NCI-H510A (cell line): ENCODE measurements at regions not wholly inside any gene's neighbourhood (a gene's known extent, or its start where the extent isn't known, plus 50 kb on each side); places are given as distances from the start of the nearest gene placed in this dataset.

ENCODE experiments used
- DNase-seq: peaks from one replicate; lab custom pipeline; 2025; lab: John Stamatoyannopoulos, UW

DNA sequence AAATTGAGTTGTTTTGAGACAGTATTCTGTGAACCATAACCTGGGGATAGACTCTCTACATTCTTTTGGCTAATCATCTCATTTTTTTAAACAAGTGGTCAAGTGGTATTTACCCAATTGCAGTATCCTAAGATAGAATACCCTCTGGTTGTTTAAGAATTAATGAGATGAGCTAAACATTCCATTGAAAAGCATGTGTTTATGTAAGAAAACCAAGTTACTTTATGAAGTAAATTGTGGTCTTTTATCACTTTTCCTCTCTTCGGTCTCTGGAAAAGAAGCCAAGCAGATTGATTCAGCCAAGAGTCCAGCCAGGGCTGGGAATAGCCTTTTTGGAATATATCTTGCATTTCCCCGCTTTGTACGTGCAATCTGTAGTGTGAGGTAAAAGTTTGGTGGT lies 185.7 kb upstream of the TOPAZ1 start:
- DNase-seq: no peak

DNA sequence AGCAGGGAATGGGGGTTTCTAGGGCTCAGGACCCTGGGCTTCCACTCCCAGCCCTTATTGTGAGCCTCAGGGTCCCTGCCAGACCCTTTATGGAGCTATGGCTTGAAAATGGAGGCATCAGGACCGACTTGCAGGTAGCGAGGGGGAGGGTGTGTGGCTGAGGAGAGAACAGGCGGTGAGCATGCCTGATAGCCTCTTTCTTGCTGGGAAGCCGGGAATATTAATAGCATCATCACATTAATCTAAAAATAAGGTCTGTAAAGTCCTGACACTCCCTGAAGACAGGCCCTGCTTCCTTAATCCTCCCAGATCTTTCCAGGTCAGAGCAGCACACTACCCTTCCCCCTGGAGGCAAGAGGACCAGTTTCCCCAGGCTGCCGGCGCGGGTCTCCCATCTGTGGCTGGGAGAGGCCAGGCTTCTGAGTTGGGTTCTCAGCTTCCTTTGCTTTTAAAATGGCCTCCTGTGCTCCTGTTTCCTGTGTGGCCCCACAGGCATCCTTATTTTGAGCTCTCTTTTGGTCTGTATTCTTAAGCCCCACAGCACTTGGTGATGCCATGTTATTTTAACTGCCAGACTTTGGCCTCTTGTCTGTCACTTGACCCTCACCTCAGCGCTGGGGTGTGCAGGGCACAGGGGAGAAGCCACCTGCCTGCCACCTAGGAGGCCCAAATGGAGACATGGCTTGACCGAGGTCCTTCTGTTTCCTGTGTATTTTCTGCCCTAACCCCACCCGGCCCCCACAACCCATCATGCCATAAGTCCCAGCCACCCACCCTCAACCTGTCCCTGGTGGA lies 185.0 kb upstream of the TOPAZ1 start:
- DNase-seq: no peak

GRCh38 chr3:44058022-44058867 lies 183.4 kb upstream of the TOPAZ1 start:
- DNase-seq: no peak

GRCh38 chr3:44058868-44059203 lies 182.8 kb upstream of the TOPAZ1 start:
- no peak for DNase-seq

DNA sequence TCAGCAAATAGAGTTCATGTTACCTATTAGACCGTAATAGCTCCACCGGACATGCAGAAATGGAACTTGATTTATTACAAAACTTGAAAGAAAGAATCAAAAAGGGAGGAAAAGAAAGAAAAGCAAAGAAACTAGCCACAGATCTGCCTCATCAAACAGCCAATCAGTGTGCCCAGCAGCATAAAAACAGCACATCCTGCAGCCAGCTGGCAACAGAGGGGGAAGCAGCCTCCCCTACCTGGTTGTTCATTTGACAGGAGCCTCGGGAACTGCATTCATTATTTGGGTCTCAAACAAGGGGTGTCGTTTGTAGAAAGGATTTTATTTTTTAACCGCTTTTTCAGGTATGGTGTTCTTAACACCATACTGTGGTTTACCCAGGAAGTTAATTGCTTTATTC lies 181.5 kb upstream of the TOPAZ1 start:
- no peak for DNase-seq

DNA sequence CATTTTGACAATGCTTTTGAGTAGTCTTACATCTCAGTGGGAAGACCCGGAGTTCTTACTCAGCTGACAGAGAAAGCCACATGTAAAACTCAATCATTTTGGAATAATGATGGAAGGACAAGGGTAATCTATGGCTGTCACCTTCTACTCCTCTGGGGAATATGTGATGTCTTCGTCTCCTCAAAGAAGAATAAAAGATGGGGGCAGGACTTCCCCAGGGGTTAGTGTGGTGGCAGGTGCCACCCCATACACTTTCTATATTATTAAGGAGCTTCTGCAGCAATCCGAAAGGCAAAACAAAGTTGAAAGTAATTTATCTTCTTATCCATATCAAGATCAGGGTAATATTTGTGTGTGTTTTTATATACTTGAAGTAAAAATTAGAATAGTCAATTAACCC lies 180.4 kb upstream of the TOPAZ1 start:
- no peak for DNase-seq

DNA sequence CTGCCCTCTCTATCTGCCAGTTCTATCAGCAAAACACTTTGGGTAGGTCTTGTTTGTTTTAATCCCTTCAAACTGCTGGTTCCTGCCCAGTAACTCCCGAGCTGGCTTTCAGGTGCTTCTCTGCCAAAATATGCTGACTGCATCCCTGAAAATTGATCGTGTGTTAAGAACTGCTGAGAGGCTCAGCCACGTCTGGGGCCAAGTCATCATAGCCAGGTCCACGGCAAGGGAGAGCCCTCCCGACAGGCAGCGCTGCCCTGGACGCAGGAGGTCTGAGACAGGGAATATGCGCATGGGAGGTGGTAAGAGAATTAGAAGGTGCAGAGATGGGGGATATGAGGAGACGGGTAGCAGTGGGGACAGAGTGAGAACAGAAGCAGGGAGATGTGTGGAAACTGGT lies 179.7 kb upstream of the TOPAZ1 start:
- DNase-seq: no peak

DNA sequence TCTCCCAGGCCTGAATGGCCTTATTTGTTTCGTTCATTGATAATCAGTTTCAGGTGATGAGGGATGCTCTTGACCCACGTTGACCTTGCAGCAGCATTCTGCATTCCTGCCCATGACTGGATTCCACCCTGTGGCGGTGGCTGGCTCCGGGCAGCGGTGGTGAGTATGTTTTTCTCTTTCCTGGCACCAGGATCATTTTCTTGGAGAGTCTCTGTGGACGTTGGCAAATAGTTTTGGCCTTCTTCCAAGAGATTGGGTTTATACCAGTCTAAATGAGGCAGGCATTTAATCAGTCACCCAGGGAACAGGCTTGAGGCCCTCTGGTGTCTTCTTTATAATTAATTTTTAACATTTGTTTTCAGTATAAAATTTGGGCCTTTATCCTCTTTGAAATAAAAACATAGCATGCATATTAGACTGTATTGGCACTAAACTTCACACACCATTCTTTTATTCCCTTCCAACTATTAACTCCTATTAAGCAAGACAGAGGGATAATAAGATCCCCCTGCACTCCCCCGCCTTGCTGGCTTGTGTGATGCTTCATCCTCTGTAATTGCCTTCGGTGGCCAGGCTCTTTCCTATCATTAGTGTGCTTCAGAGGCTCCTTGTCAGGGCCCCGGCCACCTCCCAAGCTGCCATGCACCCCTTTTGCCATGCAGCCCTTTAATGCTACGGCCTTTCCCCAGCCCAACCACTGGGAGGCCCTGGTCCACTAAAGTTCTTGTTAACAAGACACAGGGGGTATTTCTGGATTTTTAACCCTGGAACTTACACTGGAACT lies 176.2 kb upstream of the TOPAZ1 start:
- no peak for DNase-seq

DNA sequence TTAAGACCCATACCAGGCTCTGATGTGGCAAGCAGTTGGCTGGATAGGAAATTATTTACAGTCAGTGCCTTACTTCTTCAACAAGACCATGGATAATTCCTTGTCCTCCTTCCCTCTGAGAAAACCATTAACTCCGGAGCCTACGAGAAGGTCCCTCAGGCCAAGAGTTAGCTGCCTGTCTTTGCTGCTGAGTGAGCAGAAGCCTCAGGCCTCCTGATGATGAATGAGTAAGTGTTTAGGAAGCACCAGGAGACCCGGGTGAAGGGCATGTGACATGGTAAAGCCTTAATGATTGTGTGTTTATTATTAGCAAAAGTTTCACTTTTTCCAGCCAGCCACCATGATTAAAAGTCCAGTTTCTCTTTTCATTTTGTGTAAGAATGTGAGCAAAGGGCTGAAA lies 174.9 kb upstream of the TOPAZ1 start:
- no peak for DNase-seq

DNA sequence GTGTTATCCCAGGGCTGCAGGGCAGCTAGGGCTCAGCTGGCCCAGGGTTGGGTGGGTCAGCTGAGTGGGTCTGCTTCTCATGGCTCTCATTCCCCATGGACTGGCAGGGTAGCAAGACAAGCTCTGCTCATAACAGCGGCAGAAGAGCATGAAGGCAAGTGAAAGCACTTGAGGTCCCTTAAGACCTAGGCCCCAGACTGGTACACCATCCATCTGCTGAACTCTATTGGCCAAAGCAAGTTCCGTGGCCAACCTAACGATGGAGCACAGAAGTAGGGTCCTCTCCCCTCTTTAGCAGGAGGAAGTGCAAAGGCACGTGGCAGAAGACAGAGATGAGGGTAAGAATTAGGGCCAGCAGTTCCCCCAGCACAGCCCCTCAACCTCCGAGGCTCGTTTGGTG lies 174.3 kb upstream of the TOPAZ1 start:
- DNase-seq: no peak

GRCh38 chr3:44068753-44069152 lies 172.9 kb upstream of the TOPAZ1 start:
- DNase-seq: no peak

DNA sequence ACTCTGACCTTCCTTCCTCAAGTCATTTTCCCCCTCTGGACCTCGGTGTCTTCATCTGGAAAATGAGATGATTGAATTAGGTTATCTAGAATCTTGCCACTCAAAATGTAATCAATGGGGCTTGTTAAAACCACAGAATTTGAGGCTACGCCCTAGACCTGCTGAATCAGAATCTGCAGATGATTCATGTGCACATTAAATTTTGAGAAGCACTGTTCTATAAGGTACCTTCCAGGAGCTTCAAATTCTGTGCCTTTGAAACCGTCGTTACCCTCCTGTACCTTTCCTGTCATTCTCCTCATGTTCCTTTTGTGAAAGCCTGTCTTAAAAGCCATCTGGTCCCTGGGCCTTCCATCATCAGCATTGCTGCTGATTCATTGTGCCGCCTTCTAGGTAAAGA lies 172.4 kb upstream of the TOPAZ1 start:
- no peak for DNase-seq

DNA sequence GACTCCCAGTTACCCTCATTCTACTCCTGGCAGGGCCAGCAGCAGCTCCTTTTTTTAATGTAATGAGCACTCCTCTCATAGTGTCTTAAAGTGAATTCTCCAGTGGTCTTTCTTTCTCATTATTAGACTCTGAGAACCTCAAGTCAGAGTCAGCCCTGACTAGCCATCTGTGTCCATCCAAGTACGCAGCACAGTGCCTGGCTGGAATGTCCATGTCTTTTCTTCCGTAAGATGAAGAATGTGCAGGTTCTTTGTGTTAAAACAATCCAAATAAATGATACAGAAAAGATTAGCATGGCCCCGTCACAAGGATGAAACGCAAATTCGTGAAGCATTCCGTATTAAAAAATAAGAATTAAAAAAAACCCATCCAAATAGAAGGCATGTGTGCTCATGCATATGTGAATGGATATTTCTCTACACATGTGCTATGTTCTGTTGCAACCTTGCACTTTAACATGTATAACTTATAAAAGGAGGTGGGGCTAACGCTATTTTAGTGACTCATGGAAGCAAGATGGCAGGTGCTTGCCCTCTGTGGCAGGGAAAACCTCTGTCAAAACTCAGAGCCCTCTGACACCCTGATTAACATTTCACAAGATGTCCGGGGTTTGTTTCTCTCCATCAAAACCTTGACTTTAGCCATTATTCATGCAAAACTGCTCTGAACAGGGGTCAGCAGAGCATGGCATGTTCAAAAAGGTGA lies 170.7 kb upstream of the TOPAZ1 start:
- DNase-seq: no peak

- DNase-seq: no peak
Observed at GRCh38 chr3:44072601-44073540, 168.8 kb upstream of the TOPAZ1 start.

DNA sequence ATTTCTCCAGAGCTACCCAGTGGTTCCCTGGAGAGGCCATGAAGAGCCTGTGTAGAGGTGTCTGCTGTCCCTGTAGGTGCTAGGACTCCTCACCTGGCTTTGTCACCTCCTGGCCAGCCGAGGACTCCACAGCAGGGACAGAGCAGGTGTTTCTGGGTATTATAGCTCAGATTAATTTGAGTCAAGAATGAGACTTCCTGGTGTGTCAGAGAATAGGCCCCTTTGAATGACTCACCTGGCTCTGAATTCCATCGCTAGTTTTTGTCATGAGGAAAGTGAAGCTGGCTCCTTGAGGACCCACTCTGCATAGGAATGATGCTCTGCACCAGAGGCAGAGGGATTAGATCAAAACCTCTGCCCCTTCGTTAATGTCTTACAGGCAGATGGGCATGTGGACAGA lies 167.5 kb upstream of the TOPAZ1 start:
- no peak for DNase-seq

DNA sequence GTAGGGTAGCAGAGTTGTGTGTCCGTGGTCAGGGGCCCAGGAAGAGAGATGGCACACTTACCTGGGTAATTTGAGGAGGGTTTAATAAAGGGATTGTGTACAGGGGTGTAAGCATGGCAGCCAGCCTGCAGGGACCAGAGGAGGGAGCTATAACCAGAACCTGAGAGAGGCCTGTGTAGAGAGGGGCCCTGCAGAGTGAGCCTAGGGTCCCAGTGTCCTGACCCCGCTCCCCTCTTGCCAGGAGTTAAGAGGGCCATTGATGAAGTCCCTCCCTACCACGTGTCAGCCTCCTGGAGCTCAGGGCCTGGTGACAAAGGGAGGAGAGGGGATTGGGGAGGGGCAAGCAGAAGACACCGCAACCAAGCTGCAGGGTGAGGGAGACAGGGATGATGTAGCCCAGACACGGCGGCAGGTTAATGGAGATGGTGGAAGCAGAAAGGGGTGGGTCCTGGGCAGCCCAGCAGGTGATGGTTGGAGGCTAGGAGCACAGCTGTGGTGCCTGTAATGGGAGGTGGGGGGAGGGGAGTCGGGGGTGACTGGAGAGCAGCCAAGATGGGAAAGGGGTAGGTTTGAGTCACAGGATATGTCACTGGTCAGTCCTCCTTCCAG lies 165.4 kb upstream of the TOPAZ1 start:
- peak; percentile 77 for DNase-seq

GRCh38 chr3:44077267-44077666 lies 164.4 kb upstream of the TOPAZ1 start:
- DNase-seq: peak; percentile 33

DNA sequence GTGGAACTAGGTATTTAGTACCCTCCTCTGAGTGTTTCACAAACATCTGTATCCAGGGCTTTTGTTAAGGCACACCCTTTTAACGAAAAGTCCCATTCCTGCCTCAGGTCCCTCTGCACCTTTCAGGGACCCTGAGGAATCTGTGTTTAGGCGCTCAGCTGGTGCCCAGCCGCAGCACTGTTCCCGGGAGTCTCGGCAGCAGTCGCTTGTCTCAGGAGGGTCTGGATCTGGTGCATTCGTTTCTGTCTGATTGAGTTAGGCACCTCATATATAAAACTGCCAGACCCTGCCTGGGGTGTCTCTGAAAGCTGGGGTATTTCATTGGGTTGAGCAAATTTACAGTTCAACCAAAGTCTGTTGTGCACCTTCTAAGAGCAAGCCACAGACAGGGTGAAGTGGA lies 162.8 kb upstream of the TOPAZ1 start:
- DNase-seq: no peak

GRCh38 chr3:44079916-44080315 lies 161.8 kb upstream of the TOPAZ1 start:
- DNase-seq: no peak

GRCh38 chr3:44080474-44081072 lies 161.1 kb upstream of the TOPAZ1 start:
- DNase-seq: no peak
